ENCODE measurements at regions not wholly inside any gene's neighbourhood (a gene's known extent, or its start where the extent isn't known, plus 50 kb on each side); places are given as distances from the start of the nearest gene placed in this dataset.
"Not testable (repeated sequence)": the region's sequence is repeated elsewhere in the genome, so short reads cannot be mapped to it uniquely, and the experiment has no call there.

- Mint-ChIP-seq H3K4me3 (no peak overlapping the region), H3K27ac (no peak overlapping the region), H3K36me3 (ENCODE audit: low read depth) (no peaks in the 10 kb centered on the region), H3K9me3 (peaks cover 7% of the 10 kb centered on the region), H3K4me1 (no peaks in the 10 kb centered on the region), H3K27me3 (ENCODE audit: low read depth, poor library complexity) (no peaks in the 10 kb centered on the region)
- DNase-seq, result no peak
- no peak for TF ChIP-seq CTCF (IDR thresholded peaks at IDR 0.05)
These were observed 632.6 kb upstream of the COX7C start for GRCh38 chr5:85985167-85985566.

GRCh38 chr5:85990998-85991397, 626.7 kb upstream of the COX7C start:
- Mint-ChIP-seq H3K4me3 (no peak overlapping the region), H3K27me3 (ENCODE audit: low read depth, poor library complexity) (no peaks in the 10 kb centered on the region), H3K27ac (no peak overlapping the region), H3K4me1 (no peaks in the 10 kb centered on the region), H3K9me3 (peaks cover 35% of the 10 kb centered on the region), H3K36me3 (ENCODE audit: low read depth) (no peaks in the 10 kb centered on the region)
- no peak for DNase-seq
- TF ChIP-seq CTCF (IDR thresholded peaks at IDR 0.05), result no peak

GRCh38 chr5:85994653-85995052, 623.1 kb upstream of the COX7C start:
- H3K4me3 Mint-ChIP-seq; H3K27ac Mint-ChIP-seq; H3K4me1 Mint-ChIP-seq; DNase-seq; H3K36me3 Mint-ChIP-seq (ENCODE audit: low read depth); H3K27me3 Mint-ChIP-seq (ENCODE audit: low read depth, poor library complexity): not testable (repeated sequence)
- peaks cover 31% of the 10 kb centered on the region for H3K9me3 Mint-ChIP-seq

- Mint-ChIP-seq H3K27me3 (ENCODE audit: low read depth, poor library complexity) (peaks cover 3% of the 10 kb centered on the region), H3K9me3 (no peaks in the 10 kb centered on the region), H3K36me3 (ENCODE audit: low read depth) (no peaks in the 10 kb centered on the region), H3K4me3 (no peak overlapping the region), H3K4me1 (no peaks in the 10 kb centered on the region), H3K27ac (no peak overlapping the region)
- DNase-seq, result no peak
- TF ChIP-seq CTCF (IDR thresholded peaks at IDR 0.05), result no peak
These were observed 619.1 kb upstream of the COX7C start for GRCh38 chr5:85998656-85999055.

- H3K27me3 Mint-ChIP-seq (ENCODE audit: low read depth, poor library complexity), result peaks cover 3% of the 10 kb centered on the region
- H3K4me1 Mint-ChIP-seq, result no peaks in the 10 kb centered on the region
- no peak overlapping the region for H3K4me3 Mint-ChIP-seq
- no peak for TF ChIP-seq CTCF (IDR thresholded peaks at IDR 0.05)
- H3K36me3 Mint-ChIP-seq (ENCODE audit: low read depth), result no peaks in the 10 kb centered on the region
- no peak overlapping the region for H3K27ac Mint-ChIP-seq
- peaks cover 16% of the 10 kb centered on the region for H3K9me3 Mint-ChIP-seq
- no peak for DNase-seq
These were observed 609.4 kb upstream of the COX7C start for GRCh38 chr5:86008293-86008692.

GRCh38 chr5:86008704-86009103, 609.0 kb upstream of the COX7C start:
- DNase-seq, result no peak
- no peak overlapping the region for H3K27ac Mint-ChIP-seq
- H3K9me3 Mint-ChIP-seq, result peaks cover 16% of the 10 kb centered on the region
- TF ChIP-seq CTCF (IDR thresholded peaks at IDR 0.05), result no peak
- no peaks in the 10 kb centered on the region for H3K36me3 Mint-ChIP-seq (ENCODE audit: low read depth)
- no peaks in the 10 kb centered on the region for H3K4me1 Mint-ChIP-seq
- peaks cover 3% of the 10 kb centered on the region for H3K27me3 Mint-ChIP-seq (ENCODE audit: low read depth, poor library complexity)
- H3K4me3 Mint-ChIP-seq, result no peak overlapping the region
